Neural progenitor cell (in vitro differentiated cells): ENCODE measurements at regions not wholly inside any gene's neighbourhood (a gene's known extent, or its start where the extent isn't known, plus 50 kb on each side); places are given as distances from the start of the nearest gene placed in this dataset.

Experiments used
- CTCF ChIP-seq: fragments of 200-600 bp; sonication (generic); IDR thresholded peaks from 2 replicates; pipeline ENCODE4 v1.5.1; 2017; ENCODE audit warnings: antibody characterized with exemption, mild to moderate bottlenecking
- EZH2 ChIP-seq: fragments of 200-600 bp; sonication (generic); IDR thresholded peaks from 2 replicates; pipeline ENCODE4 v1.6.1; 2017; ENCODE audit warnings: antibody characterized with exemption, mild to moderate bottlenecking, moderate library complexity
- EZH2phosphoT487 ChIP-seq: fragments of 200-600 bp; sonication (generic); IDR thresholded peaks from 2 replicates; pipeline ENCODE4 v1.6.1; 2017; ENCODE audit warnings: antibody characterized with exemption

- TF ChIP-seq EZH2: no peak
- no peak for TF ChIP-seq CTCF
- no peak for TF ChIP-seq EZH2phosphoT487
Observed at GRCh38 chr10:36033808-36034207, 391.7 kb upstream of the FZD8 start.
